Transverse colon (tissue), 4 donors: ENCODE measurements at regions not wholly inside any gene's neighbourhood (a gene's known extent, or its start where the extent isn't known, plus 50 kb on each side); places are given as distances from the start of the nearest gene placed in this dataset.

ENCODE experiments used
- DNase-seq: peaks from one replicate; pipeline ENCODE4 v3.0.0-alpha.2; 2019
- H3K27ac ChIP-seq, 4 donors: fragments of 200-600 bp; sonication (generic); 2 replicates each; pipeline ENCODE4 v1.5.1; 2016 to 2018; ENCODE audit warnings: inconsistent platforms in 4 of 4
- H3K27me3 ChIP-seq: fragments of 200-600 bp; sonication (generic); 2 replicates; pipeline ENCODE4 v1.5.1; 2017; ENCODE audit warnings: inconsistent platforms
- H3K36me3 ChIP-seq, 4 donors: fragments of 200-600 bp; sonication (generic); 2 replicates each; pipeline ENCODE4 v1.5.1; 2017 to 2019; ENCODE audit warnings: inconsistent platforms in 4 of 4
- H3K4me1 ChIP-seq, 4 donors: fragments of 200-600 bp; sonication (generic); 2 replicates each; pipeline ENCODE4 v1.5.1; 2017 to 2020; ENCODE audit warnings: inconsistent platforms in 4 of 4
- H3K4me3 ChIP-seq, 4 donors: fragments of 200-600 bp; sonication (generic); 1 replicate in 1 of 4; 2 replicates in 3 of 4; pipeline versions ENCODE4 v1.5.1 to v1.6.1; 2017 to 2019; ENCODE audit warnings: inconsistent platforms in 4 of 4
- H3K9me3 ChIP-seq, 2 donors: fragments of 200-600 bp; sonication (generic); 2 replicates each; pipeline ENCODE4 v1.5.1; 2017 to 2019; ENCODE audit warnings: inconsistent platforms in 2 of 2
- EP300 ChIP-seq: sonication (generic); formaldehyde crosslinking; IDR thresholded peaks from one replicate; pipeline ENCODE4 v1.6.1; 2017; ENCODE audit warnings: antibody characterized with exemption, low read depth
- POLR2A ChIP-seq: fragments of 450-650 bp; IDR thresholded peaks from one replicate; pipeline ENCODE4 v1.6.1; 2016; ENCODE audit warnings: antibody characterized with exemption, mild to moderate bottlenecking, moderate library complexity
- POLR2AphosphoS5 ChIP-seq, 3 donors: sonication (generic); formaldehyde crosslinking; IDR thresholded peaks; one replicate each; pipeline ENCODE4 v1.6.1; 2016; ENCODE audit warnings: antibody characterized with exemption in 3 of 3
- WGBS, 2 donors: methylation state at CpG; one replicate each; pipeline ENCODE4 v1.1.5; 2018; ENCODE audit warnings: low coverage in 1 of 2; 5-methylcytosine and 5-hydroxymethylcytosine counted together
- in situ Hi-C, 4 donors: fragments of 200-750 bp; cut with MboI; loops; one replicate each; pipeline versions ENCODE4 v1.15.0 to v1.15.1; 2017; ENCODE audit warnings: low sequenced_read_pairs in 3 of 4, low pct_ligation_motif_present in 1 of 4, low pct_unique_long_range_greater_than_20kb in 1 of 4
- intact Hi-C: fragments of 100-400 bp; cut with DNase I; formaldehyde crosslinking; loops from one replicate; pipeline ENCODE4 v1.15.1; 2023; ENCODE audit warnings: low total_unique reads
- TF ChIP-seq, protein P1 (sequence below), 5 experiments: fragments of 200-600 bp in 3 of 5; fragments of 450-650 bp in 2 of 5; sonication (generic) in 3 of 5; IDR thresholded peaks; 1 replicate in 2 of 5; 2 replicates in 3 of 5; pipeline ENCODE4 v1.5.1; 2016 to 2017; ENCODE audit warnings: antibody characterized with exemption in 5 of 5, inconsistent platforms in 3 of 5, mild to moderate bottlenecking in 2 of 5, moderate library complexity in 1 of 5

GRCh38 chr1:163885510-163885909 lies 563.8 kb downstream of the NUF2 start:
- Histone ChIP-seq H3K9me3 (no peaks in the 10 kb centered on the region), H3K36me3 (no peaks in the 10 kb centered on the region), H3K27me3 (no peaks in the 10 kb centered on the region), H3K4me1 (no peaks in the 10 kb centered on the region), H3K27ac (no peak overlapping the region), H3K4me3 (no peak overlapping the region)
- intact Hi-C loops, result no loop called here
- in situ Hi-C loops, result no loop called here
- WGBS, 2 donors, result 82 to 93% methylated on average over 2 to 8 of the region's 8 CpGs
- TF ChIP-seq, protein P1, sequence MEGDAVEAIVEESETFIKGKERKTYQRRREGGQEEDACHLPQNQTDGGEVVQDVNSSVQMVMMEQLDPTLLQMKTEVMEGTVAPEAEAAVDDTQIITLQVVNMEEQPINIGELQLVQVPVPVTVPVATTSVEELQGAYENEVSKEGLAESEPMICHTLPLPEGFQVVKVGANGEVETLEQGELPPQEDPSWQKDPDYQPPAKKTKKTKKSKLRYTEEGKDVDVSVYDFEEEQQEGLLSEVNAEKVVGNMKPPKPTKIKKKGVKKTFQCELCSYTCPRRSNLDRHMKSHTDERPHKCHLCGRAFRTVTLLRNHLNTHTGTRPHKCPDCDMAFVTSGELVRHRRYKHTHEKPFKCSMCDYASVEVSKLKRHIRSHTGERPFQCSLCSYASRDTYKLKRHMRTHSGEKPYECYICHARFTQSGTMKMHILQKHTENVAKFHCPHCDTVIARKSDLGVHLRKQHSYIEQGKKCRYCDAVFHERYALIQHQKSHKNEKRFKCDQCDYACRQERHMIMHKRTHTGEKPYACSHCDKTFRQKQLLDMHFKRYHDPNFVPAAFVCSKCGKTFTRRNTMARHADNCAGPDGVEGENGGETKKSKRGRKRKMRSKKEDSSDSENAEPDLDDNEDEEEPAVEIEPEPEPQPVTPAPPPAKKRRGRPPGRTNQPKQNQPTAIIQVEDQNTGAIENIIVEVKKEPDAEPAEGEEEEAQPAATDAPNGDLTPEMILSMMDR (IDR thresholded peaks at IDR 0.05), result no peak
- TF ChIP-seq POLR2AphosphoS5 (IDR thresholded peaks at IDR 0.05) (no peak), POLR2A (no peak), EP300 (no peak)
- no peak for DNase-seq

- H3K36me3 ChIP-seq, result no peaks in the 10 kb centered on the region
- no peak overlapping the region for H3K27ac ChIP-seq
- H3K27me3 ChIP-seq, result no peaks in the 10 kb centered on the region
- H3K9me3 ChIP-seq, result no peaks in the 10 kb centered on the region
- no peaks in the 10 kb centered on the region for H3K4me1 ChIP-seq
- TF ChIP-seq EP300 (no peak), POLR2A (no peak), POLR2AphosphoS5 (IDR thresholded peaks at IDR 0.05) (no peak)
- TF ChIP-seq, protein P1 (IDR thresholded peaks at IDR 0.05), result no peak
- no peak overlapping the region for H3K4me3 ChIP-seq
- in situ Hi-C loops, result no loop called here
- intact Hi-C loops, result no loop called here
- DNase-seq, result no peak
- WGBS, 2 donors, result 59 to 64% methylated on average over 1 of the region's 1 CpG
Observed at GRCh38 chr1:163896001-163896400, 574.2 kb downstream of the NUF2 start.

- WGBS, 2 donors, result 64 to 75% methylated on average over 5 of the region's 5 CpGs
- in situ Hi-C loops (no loop called here), intact Hi-C loops (no loop called here)
- no peaks in the 10 kb centered on the region for H3K36me3 ChIP-seq
- no peaks in the 10 kb centered on the region for H3K9me3 ChIP-seq
- peak; percentile 11 for DNase-seq
- H3K27ac ChIP-seq, result no peak overlapping the region
- H3K27me3 ChIP-seq, result no peaks in the 10 kb centered on the region
- no peak for TF ChIP-seq POLR2A
- TF ChIP-seq POLR2AphosphoS5 (IDR thresholded peaks at IDR 0.05), result no peak
- TF ChIP-seq EP300, result no peak
- TF ChIP-seq, protein P1 (IDR thresholded peaks at IDR 0.05), result no peak
- no peaks in the 10 kb centered on the region for H3K4me1 ChIP-seq
- H3K4me3 ChIP-seq, result no peak overlapping the region
Observed at GRCh38 chr1:163897412-163898155, 575.8 kb downstream of the NUF2 start.

DNA sequence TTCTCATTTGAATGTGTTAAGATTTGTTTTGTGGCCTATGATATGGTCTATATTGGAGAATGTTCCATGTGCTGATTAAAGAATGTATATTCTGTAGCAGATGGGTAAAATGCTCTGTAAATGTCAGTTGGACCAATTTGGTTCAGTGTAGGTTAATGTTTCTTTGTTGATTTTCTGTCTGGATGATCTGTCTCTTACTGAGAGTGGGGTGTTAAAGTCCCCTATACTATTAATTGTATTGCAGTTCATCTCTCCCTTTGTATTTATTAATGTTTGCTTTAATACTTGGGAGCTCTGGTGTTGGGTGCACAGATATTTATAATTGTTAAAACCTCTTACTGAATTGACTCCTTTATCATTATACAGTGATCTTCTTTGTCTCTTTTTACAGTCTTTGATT lies 584.5 kb downstream of the NUF2 start:
- in situ Hi-C loops (no loop called here), intact Hi-C loops (loop anchor here (5.0 kb wide), 1 partner anchor 1341 kb away; no protein-coding TSS in a partner anchor)
- DNase-seq, result no peak
- TF ChIP-seq, protein P1 (IDR thresholded peaks at IDR 0.05), result no peak
- TF ChIP-seq POLR2A (no peak), POLR2AphosphoS5 (IDR thresholded peaks at IDR 0.05) (no peak), EP300 (no peak)
- Histone ChIP-seq H3K4me3 (no peak overlapping the region), H3K4me1 (no peaks in the 10 kb centered on the region), H3K36me3 (no peaks in the 10 kb centered on the region), H3K9me3 (peaks cover 0 to 9% of the 10 kb centered on the region in 2 donors), H3K27ac (no peak overlapping the region), H3K27me3 (no peaks in the 10 kb centered on the region)
